ES-I3 (cell line): ENCODE measurements at regions not wholly inside any gene's neighbourhood (a gene's known extent, or its start where the extent isn't known, plus 50 kb on each side); places are given as distances from the start of the nearest gene placed in this dataset.
"Not testable (repeated sequence)": the region's sequence is repeated elsewhere in the genome, so short reads cannot be mapped to it uniquely, and the experiment has no call there.

Experiments
- H3K36me3 ChIP-seq: 2 replicates; pipeline ENCODE4 v1.6.1; 2013; ENCODE audit warnings: mild to moderate bottlenecking, low read length, control low read depth, moderate library complexity; ENCODE audit not compliant: insufficient read depth
- H3K4me1 ChIP-seq: 2 replicates; pipeline ENCODE4 v1.6.1; 2013; ENCODE audit warnings: mild to moderate bottlenecking, control low read depth, low read length; ENCODE audit not compliant: insufficient read depth
- H3K9ac ChIP-seq: 2 replicates; pipeline ENCODE4 v1.6.1; 2013; ENCODE audit warnings: low read depth, mild to moderate bottlenecking, low read length, moderate library complexity
- H3K9me3 ChIP-seq: 2 replicates; pipeline ENCODE4 v1.6.1; 2013; ENCODE audit warnings: mild to moderate bottlenecking, low read length, moderate library complexity; ENCODE audit not compliant: control insufficient read depth, insufficient read depth

DNA sequence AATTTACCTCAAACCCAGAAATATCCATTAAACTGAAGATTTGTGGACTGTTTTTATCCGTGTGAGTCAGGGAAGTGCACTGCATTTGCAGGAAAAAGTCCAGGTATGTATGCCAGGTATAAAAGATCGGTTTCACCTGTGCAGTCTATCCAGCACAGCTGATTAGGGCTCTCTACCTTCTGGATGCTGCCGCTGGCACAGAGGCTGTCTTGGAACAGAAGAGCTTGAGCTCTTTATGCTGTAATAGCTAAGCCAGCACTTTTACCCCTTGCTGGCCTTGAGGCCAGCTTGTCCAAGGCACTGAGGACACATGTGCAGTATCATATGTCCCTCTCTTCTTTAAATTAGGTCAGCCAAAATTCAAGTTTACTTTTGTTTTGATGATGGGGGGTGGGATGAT lies 851.0 kb downstream of the DIAPH3 start:
- Histone ChIP-seq H3K36me3 (no peaks in the 10 kb centered on the region), H3K9ac (no peak overlapping the region), H3K4me1 (no peaks in the 10 kb centered on the region), H3K9me3 (no peaks in the 10 kb centered on the region)

DNA sequence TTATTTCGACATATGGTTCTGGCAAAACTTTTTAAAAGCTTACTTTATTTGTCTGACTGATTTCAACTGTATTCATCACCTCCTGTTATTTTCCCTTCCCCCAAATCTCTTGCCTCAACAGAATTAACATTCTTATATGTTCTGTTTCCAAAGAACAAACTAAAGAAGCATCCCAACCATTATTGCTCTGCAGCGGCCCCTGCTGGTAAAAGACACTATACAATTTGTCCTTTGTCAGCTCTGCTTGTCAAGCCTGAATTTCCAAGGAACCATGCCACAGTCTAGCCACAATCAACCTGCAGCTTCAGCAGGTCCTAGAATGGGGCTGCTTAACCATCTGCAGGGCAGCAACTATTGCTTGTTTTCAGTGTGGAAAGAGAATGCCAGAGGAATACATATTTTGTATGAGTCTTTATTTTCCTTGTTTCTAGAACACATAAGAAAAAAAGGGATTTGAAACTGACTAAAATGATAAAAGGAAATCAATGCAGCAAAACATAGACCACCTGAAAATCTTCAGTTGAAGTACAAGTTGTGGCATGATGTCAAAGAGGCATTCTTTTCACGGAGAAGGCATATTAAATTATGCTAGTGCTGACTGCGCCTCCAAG lies 845.3 kb downstream of the DIAPH3 start:
- Histone ChIP-seq H3K9ac (no peak overlapping the region), H3K36me3 (no peaks in the 10 kb centered on the region), H3K9me3 (no peaks in the 10 kb centered on the region), H3K4me1 (no peaks in the 10 kb centered on the region; the same call in 1 of the 2 replicates)

DNA sequence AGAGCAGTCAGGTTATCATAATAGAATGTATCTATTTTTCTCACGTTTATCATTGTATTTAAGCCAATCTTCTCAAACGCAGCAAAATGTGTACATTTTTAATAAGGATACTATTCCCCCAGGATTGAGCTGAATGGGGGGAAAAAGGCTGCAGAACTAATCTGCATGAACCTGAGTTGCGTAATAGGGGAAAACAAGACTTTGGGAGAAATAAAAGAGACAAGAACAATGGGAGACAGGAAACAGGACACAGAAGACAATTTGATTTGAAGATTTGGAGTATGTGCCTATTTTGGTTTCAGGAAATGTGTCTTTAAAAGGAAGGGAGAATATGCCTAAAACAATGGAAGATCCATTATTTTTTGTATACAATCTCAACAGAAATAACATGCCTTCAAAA lies 844.5 kb downstream of the DIAPH3 start:
- no peaks in the 10 kb centered on the region for H3K9me3 ChIP-seq
- H3K9ac ChIP-seq: no peak overlapping the region
- H3K4me1 ChIP-seq: no peaks in the 10 kb centered on the region; the same call in 1 of the 2 replicates
- H3K36me3 ChIP-seq: no peaks in the 10 kb centered on the region

DNA sequence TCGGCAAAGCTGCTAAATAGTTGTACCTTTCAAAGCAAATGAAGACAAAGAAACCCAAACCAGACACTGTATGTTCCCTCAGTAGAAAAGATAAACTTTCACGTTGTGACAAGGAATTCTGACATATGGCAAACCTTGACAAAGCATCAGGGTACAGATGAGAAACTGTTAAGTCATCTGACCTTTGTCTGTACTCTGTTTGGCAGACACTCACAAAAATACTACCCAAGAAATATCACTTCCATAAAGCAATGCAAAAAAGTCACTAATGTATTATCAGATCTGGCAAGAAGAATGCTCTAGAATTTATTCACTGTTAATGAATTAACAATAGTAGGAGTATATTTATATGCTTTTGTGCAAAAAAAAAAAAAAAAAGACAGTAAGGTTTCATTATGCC lies 843.7 kb downstream of the DIAPH3 start:
- H3K9ac ChIP-seq: no peak overlapping the region
- no peaks in the 10 kb centered on the region for H3K9me3 ChIP-seq
- no peaks in the 10 kb centered on the region; the same call in 1 of the 2 replicates for H3K4me1 ChIP-seq
- H3K36me3 ChIP-seq: no peaks in the 10 kb centered on the region

DNA sequence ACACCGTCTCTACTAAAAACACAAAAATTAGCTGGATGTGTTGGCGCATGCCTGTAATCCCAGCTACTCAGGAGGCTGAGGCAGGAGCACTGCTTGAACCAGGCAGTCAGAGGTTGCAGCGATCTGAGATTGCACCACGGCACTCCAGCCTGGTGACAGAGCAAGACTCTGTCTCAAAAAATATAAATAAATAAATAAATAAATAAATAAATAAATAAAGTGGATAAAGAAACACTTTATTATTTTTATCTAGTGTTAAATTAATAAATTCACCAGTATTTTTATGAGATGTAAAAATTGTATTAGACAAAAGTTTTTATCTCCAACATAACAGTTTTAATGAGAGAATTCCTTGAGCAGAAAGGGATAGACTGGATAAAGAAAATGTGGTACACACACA lies 839.3 kb downstream of the DIAPH3 start:
- not testable (repeated sequence) for H3K9ac ChIP-seq, H3K4me1 ChIP-seq, H3K36me3 ChIP-seq, H3K9me3 ChIP-seq

DNA sequence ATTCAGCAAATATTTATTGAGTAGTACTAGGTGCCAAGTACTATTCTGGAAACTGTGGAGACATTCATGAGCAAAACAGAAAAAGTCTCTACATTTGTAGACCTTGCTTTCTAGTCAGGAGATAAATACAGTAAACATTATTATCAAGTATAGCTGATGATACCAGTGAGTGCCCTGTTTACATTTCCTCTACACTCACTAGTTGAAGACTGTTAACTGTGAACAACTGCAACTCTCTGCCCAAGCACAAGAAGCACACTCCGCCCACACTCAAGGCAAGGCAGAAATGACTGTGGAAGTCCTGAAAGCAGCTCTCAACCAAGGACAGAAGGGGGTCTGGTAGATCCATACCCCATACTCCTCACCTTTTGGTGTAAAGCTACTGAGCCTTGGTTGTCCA lies 837.0 kb downstream of the DIAPH3 start:
- Histone ChIP-seq H3K36me3 (no peaks in the 10 kb centered on the region), H3K4me1 (no peaks in the 10 kb centered on the region), H3K9me3 (no peaks in the 10 kb centered on the region), H3K9ac (no peak overlapping the region)

DNA sequence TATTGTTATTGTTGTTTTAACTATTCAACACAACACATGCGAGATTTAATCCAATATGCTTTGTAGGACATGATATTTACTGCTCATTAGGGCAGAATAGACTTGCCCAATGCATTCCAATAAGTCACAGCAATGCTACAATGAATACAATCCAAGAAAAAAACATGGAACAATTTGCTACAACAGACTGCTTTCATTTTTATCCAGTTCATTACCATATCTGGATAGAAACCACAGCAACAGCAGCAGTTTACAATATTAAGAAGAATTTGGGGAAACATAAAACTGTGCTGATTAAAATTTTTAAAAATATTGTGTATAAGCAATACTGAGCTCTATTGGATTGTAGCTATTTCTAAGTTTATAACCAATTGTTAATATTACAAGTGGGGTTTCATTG lies 833.0 kb downstream of the DIAPH3 start:
- Histone ChIP-seq H3K36me3 (no peaks in the 10 kb centered on the region), H3K4me1 (no peaks in the 10 kb centered on the region), H3K9ac (no peak overlapping the region), H3K9me3 (no peaks in the 10 kb centered on the region)

DNA sequence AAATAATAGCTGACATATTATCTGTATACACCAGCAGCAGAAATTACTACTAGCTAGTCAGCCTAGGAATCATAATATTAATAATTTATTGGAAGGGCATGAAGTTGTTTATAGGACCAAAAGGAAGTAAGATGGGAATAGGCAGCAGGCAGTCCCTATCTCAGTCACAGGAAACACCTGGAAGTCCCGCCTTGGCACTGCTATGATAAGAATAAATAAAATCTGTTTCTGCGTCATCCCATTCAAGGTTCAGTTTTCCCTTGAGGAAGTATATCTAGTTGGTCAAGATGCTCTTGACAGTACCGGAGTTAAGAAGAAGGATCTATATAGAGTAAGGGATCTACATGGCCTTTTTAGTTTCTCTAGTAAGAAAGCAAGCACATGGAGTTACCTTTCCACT lies 830.8 kb downstream of the DIAPH3 start:
- H3K4me1 ChIP-seq: no peaks in the 10 kb centered on the region
- H3K36me3 ChIP-seq: no peaks in the 10 kb centered on the region
- H3K9ac ChIP-seq: no peak overlapping the region
- H3K9me3 ChIP-seq: no peaks in the 10 kb centered on the region

DNA sequence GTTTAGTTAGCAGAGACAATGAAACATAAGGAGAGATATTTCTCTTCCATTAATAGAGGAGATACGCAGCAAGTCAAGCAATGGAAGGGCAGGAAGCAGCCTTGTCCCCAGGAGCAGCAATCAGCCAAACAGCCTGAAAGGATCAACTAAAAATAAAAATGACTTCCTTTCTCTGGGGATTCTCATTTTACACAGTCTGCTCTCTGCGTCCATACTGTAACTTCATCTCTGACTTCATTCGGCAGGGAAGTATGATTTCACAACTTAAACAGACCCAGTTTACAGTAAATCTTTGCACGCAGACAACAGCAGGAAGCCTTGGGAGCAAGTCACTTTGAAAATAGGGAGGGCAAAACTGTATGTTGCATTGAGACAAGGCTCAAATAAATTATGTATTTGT lies 826.7 kb downstream of the DIAPH3 start:
- H3K9ac ChIP-seq: no peak overlapping the region
- H3K9me3 ChIP-seq: no peaks in the 10 kb centered on the region
- H3K4me1 ChIP-seq: no peaks in the 10 kb centered on the region
- no peaks in the 10 kb centered on the region for H3K36me3 ChIP-seq

DNA sequence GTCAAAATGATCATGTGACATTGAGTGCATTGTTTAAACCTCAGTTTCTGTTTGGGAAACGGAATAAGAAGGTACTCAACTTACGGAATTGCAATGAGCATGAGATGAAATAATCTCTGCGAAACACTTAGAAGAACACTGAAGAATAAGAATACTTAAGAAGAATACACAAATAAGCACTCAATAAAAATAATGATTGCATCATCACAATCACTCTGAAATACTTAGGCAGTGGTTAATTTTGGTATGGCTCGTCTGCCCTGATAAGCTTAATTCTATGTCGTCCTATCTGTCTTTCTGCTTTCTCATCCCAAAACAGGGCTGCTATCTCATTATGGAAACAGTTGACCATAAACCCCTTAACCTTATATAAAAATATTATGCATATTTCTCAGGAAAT lies 823.6 kb downstream of the DIAPH3 start:
- no peaks in the 10 kb centered on the region for H3K36me3 ChIP-seq
- H3K9me3 ChIP-seq: no peaks in the 10 kb centered on the region
- H3K9ac ChIP-seq: no peak overlapping the region
- H3K4me1 ChIP-seq: no peaks in the 10 kb centered on the region

DNA sequence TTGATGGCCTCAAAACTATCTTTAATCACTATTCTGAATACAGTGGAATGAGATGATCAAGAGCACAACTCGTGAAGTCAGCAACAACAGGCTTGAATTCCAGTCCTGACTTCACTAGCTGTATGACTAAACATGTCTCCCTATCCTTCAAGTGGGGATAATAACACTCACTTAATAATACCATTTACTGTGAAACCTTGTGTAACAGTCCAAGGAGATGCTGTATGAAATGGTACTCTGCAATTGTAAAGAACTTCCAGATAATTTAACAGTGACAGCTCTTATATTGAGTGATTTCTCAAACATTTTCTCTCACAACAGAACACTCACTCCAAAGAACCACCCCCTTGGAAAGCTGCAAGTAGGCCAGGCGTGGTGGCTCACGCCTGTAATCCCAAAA lies 823.1 kb downstream of the DIAPH3 start:
- Histone ChIP-seq H3K9ac (no peak overlapping the region), H3K4me1 (no peaks in the 10 kb centered on the region), H3K9me3 (no peaks in the 10 kb centered on the region), H3K36me3 (no peaks in the 10 kb centered on the region)

DNA sequence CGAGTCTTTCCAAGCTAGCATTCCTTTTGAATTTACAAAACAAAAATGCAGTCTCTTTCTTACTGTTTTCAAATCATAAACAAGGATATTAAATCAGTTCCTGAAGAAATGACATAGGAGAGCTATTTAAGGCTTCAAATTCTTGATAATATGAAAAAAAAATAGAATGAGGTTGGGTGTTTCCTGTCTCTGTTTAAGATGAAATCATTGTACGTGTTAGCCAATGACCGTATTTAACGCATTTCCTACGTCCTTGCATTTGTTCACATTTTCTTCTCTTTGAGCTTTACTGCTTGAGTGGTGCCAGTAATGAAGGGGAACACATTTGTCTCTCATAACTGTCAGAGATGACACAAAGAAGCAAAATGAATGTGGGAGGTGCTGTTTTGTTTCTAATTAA lies 821.3 kb downstream of the DIAPH3 start:
- Histone ChIP-seq H3K9ac (no peak overlapping the region), H3K4me1 (no peaks in the 10 kb centered on the region), H3K36me3 (no peaks in the 10 kb centered on the region), H3K9me3 (no peaks in the 10 kb centered on the region)

DNA sequence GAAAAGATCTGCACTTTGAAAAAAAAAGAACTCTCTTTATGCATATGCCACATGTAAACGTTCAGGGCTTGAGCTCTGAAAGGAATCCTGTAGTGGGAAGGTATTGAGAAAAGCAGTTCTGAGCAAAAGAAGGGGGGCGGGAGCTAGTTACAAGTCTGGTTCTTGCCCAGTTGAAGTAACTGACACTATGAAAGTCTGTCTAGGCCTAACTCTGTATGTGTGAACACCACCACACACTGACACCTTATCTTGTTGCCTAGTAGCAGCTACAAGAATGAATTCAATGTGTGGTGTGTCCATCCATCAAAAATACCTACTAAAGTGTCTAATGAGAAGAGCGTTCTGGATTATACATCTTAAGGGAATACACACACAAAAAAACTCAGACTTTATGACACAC lies 820.6 kb downstream of the DIAPH3 start:
- no peaks in the 10 kb centered on the region for H3K9me3 ChIP-seq
- no peaks in the 10 kb centered on the region for H3K36me3 ChIP-seq
- H3K9ac ChIP-seq: no peak overlapping the region
- no peaks in the 10 kb centered on the region for H3K4me1 ChIP-seq

DNA sequence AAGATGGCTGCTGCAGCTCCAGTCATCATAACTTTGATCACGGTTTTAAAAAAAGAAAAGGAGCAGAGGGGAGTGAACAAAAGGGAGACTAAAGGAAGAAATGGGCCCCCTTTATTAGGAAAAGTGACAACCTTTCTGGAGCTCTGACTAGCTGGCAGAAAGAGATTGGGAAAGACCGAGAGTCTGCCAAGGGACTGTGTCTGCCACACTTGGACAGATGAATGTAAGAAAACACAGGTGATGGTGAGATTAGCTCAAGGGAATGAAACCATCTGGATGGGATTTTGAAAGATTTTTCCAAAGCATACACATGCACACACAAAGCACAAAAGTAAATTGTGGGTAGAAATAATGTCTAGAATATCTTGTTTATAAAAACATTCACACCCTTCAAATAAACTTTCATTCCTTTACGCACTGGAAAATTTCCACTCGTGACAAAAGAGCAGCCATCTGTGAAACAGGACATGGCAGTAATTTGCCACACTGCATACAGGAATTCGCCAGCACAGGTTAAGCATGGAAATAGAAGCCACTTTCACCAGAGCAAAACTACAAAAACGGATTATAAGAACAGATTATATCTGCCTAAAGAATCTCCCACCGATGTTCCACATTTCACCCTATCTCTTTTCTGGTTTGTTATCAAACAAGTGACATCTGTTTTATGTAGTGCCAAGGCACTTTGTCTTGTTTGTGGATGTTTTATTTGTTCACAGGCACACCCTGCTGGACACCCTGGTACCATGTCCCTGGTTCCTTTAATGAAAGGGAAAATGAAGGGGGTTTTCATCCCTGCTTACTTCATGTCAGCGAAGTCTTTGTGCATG lies 819.5 kb downstream of the DIAPH3 start:
- Histone ChIP-seq H3K4me1 (no peaks in the 10 kb centered on the region), H3K36me3 (no peaks in the 10 kb centered on the region), H3K9ac (no peak overlapping the region), H3K9me3 (no peaks in the 10 kb centered on the region)

DNA sequence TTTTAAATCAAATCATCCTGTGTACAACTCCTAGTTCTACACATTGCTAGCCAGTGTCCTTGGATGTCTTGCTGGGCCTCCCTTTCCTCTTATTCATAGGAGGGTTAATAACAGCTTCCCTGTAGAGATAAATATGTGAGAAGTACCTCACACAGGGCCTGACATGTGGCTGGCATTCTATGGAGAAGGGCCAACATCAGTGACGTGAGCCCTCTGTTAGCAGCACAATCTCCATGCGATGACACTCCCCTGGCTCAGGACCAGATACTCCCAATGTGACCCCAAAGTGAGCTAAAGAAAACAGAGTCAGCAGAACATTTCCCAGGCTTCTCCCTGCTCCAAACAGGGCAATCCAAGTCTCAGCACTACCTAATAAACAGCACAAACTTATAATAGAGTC lies 818.4 kb downstream of the DIAPH3 start:
- Histone ChIP-seq H3K36me3 (no peaks in the 10 kb centered on the region), H3K9me3 (no peaks in the 10 kb centered on the region), H3K9ac (no peak overlapping the region), H3K4me1 (no peaks in the 10 kb centered on the region)
